ENCODE measurements at regions not wholly inside any gene's neighbourhood (a gene's known extent, or its start where the extent isn't known, plus 50 kb on each side); places are given as distances from the start of the nearest gene placed in this dataset.

DNA sequence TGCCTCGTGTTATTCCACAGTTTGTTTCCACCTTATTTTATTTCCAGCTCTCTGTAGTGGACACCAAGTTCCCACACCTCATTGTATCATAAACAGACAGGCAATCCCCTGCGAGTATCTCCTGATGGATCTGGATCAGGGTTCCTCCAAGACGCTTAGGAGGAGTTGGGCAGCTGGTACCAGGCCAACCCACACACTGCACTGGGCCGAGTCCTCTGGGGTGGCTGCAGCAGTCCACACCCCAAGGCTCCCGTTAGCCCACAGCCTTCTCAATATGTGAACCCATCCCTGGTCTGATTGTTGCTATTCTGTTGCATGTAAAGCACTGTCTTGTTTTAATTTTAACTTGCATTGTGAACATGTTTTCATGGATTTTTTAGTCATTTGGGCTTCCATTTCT lies 178.8 kb upstream of the RAB6C start:
- no peak for DNase-seq (ENCODE audit: low read depth, low spot score)
- TF ChIP-seq, protein P1, sequence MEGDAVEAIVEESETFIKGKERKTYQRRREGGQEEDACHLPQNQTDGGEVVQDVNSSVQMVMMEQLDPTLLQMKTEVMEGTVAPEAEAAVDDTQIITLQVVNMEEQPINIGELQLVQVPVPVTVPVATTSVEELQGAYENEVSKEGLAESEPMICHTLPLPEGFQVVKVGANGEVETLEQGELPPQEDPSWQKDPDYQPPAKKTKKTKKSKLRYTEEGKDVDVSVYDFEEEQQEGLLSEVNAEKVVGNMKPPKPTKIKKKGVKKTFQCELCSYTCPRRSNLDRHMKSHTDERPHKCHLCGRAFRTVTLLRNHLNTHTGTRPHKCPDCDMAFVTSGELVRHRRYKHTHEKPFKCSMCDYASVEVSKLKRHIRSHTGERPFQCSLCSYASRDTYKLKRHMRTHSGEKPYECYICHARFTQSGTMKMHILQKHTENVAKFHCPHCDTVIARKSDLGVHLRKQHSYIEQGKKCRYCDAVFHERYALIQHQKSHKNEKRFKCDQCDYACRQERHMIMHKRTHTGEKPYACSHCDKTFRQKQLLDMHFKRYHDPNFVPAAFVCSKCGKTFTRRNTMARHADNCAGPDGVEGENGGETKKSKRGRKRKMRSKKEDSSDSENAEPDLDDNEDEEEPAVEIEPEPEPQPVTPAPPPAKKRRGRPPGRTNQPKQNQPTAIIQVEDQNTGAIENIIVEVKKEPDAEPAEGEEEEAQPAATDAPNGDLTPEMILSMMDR (IDR thresholded peaks at IDR 0.05; ENCODE audit: insufficient read depth, low read length, missing control alignments) = no peak
- ChIA-PET POLR2A (no interaction called here), CTCF (interaction anchor here (0.6 kb wide), 1 partner anchor 1787 kb away, joined by 3 read pairs; no protein-coding TSS in a partner anchor)
- no peak overlapping the region for H3K4me3 ChIP-seq (ENCODE audit: low read depth, low read length)

DNA sequence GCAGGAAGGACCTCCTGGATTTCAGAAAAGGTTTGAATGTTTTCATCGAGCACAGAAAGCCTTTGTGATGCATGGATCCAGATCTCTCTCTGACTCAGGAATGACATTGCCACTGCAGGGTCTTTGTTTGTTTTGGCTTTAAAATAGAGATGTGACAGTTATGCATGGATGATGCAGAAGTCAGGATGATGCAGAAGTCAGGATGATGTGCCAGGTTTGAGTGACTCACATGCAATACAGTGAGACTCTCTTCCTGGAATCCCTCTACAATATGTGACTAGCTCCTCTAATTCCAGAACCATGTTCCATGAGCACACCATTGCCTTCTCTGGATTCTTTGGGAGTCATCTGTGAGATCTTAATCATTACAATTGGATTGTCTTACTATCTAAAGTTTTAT lies 177.9 kb upstream of the RAB6C start:
- ChIA-PET POLR2A (interaction anchor here (0.7 kb wide), 1 partner anchor 1486 kb away, joined by 3 read pairs; no protein-coding TSS in a partner anchor), CTCF (interaction anchor here (0.6 kb wide), 1 partner anchor 1788 kb away, joined by 3 read pairs; no protein-coding TSS in a partner anchor)
- TF ChIP-seq, protein P1 (IDR thresholded peaks at IDR 0.05; ENCODE audit: insufficient read depth, low read length, missing control alignments) = no peak
- DNase-seq (ENCODE audit: low read depth, low spot score) = no peak
- H3K4me3 ChIP-seq (ENCODE audit: low read depth, low read length) = no peak overlapping the region

GRCh38 chr2:129802290-129802689 lies 177.2 kb upstream of the RAB6C start:
- no peak for DNase-seq (ENCODE audit: low read depth, low spot score)
- CTCF ChIA-PET = no interaction called here
- TF ChIP-seq, protein P1 (IDR thresholded peaks at IDR 0.05; ENCODE audit: insufficient read depth, low read length, missing control alignments) = no peak
- POLR2A ChIA-PET = no interaction called here
- H3K4me3 ChIP-seq (ENCODE audit: low read depth, low read length) = no peak overlapping the region

- TF ChIP-seq, protein P1 (IDR thresholded peaks at IDR 0.05; ENCODE audit: insufficient read depth, low read length, missing control alignments) = no peak
- CTCF ChIA-PET = no interaction called here
- POLR2A ChIA-PET = no interaction called here
- no peak overlapping the region for H3K4me3 ChIP-seq (ENCODE audit: low read depth, low read length)
- DNase-seq (ENCODE audit: low read depth, low spot score) = no peak
These were observed 176.4 kb upstream of the RAB6C start for GRCh38 chr2:129803032-129803431.

DNA sequence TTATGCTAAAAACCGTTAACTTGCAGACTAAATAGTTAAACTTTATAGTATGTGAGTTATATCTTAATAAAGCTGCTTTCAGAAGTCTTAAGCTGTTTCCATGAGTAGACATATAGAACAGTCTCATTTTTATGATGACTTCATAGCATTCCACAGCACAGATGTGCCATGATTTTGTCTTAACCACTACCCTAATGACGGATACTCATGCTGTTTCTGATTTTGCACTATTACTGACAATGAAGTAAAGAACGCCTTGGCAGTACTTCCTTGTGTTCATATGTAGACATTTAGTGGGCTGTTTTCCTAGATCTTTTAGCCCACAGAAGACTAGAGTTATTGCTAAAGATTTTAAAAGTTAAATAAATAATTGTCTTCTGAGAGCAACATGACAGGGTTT lies 175.6 kb upstream of the RAB6C start:
- no peak for DNase-seq (ENCODE audit: low read depth, low spot score)
- H3K4me3 ChIP-seq (ENCODE audit: low read depth, low read length) = no peak overlapping the region
- POLR2A ChIA-PET = no interaction called here
- TF ChIP-seq, protein P1 (IDR thresholded peaks at IDR 0.05; ENCODE audit: insufficient read depth, low read length, missing control alignments) = no peak
- CTCF ChIA-PET = no interaction called here

DNA sequence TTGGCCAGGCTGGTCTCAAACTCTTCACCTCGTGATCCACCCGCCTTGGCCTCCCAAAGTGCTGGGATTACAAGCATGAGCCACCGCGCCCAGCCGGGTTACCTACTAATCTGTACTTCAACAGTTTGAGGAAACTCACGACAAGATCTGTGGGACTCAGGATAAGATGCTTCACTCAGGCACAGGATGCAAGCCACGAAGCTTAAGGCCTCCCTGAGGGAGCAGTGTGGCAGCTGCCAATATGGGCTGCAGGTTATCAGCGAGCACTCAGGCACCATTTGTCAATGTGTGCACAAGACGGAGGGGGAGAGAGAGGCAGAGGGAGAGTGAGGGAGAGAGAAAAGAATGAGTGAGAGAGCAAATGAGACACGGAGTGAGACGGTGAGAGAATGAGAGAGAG lies 173.6 kb upstream of the RAB6C start:
- no peak for DNase-seq (ENCODE audit: low read depth, low spot score)
- POLR2A ChIA-PET = no interaction called here
- CTCF ChIA-PET = no interaction called here
- H3K4me3 ChIP-seq (ENCODE audit: low read depth, low read length) = no peak overlapping the region
- TF ChIP-seq, protein P1 (IDR thresholded peaks at IDR 0.05; ENCODE audit: insufficient read depth, low read length, missing control alignments) = no peak

All from AG04449 (cell line).